ENCODE measurements at regions not wholly inside any gene's neighbourhood (a gene's known extent, or its start where the extent isn't known, plus 50 kb on each side); places are given as distances from the start of the nearest gene placed in this dataset.

GRCh38 chr18:46325895-46326294 lies 221.7 kb downstream of the HAUS1 start:
- Mint-ChIP-seq H3K27ac (no peak overlapping the region), H3K27me3 (peaks cover 3% of the 10 kb centered on the region), H3K4me3 (no peak overlapping the region), H3K9me3 (no peaks in the 10 kb centered on the region), H3K36me3 (no peaks in the 10 kb centered on the region), H3K4me1 (peaks cover 1% of the 10 kb centered on the region)
- DNase-seq, result no peak

GRCh38 chr18:46329736-46330246 lies 225.6 kb downstream of the HAUS1 start:
- no peak overlapping the region for H3K27ac Mint-ChIP-seq

GRCh38 chr18:46331316-46331715 lies 227.1 kb downstream of the HAUS1 start:
- Mint-ChIP-seq H3K4me3 (no peak overlapping the region), H3K27ac (no peak overlapping the region), H3K9me3 (no peaks in the 10 kb centered on the region), H3K4me1 (peaks cover 19% of the 10 kb centered on the region), H3K27me3 (peaks cover 44% of the 10 kb centered on the region), H3K36me3 (peaks cover 4% of the 10 kb centered on the region)
- no peak for DNase-seq

More at GRCh38 chr18:46329736-46330246, 225.6 kb downstream of the HAUS1 start:
- H3K9me3 Mint-ChIP-seq, result no peaks in the 10 kb centered on the region
- DNase-seq, result no peak
- no peak overlapping the region for H3K4me3 Mint-ChIP-seq
- H3K4me1 Mint-ChIP-seq, result peaks cover 9% of the 10 kb centered on the region
- H3K27me3 Mint-ChIP-seq, result peaks cover 29% of the 10 kb centered on the region
- peaks cover 2% of the 10 kb centered on the region for H3K36me3 Mint-ChIP-seq

GRCh38 chr18:46332286-46332801 lies 228.2 kb downstream of the HAUS1 start:
- Mint-ChIP-seq H3K27me3 (peaks cover 55% of the 10 kb centered on the region), H3K9me3 (no peaks in the 10 kb centered on the region), H3K4me1 (peaks cover 21% of the 10 kb centered on the region), H3K4me3 (no peak overlapping the region), H3K36me3 (peaks cover 4% of the 10 kb centered on the region), H3K27ac (no peak overlapping the region)
- no peak for DNase-seq

- H3K36me3 Mint-ChIP-seq, result peaks cover 4% of the 10 kb centered on the region
- peaks cover 60% of the 10 kb centered on the region for H3K27me3 Mint-ChIP-seq
- no peaks in the 10 kb centered on the region for H3K9me3 Mint-ChIP-seq
- H3K4me1 Mint-ChIP-seq, result peaks cover 22% of the 10 kb centered on the region
- no peak for DNase-seq
- H3K4me3 Mint-ChIP-seq, result peak overlapping the region; percentile 72
- H3K27ac Mint-ChIP-seq, result no peak overlapping the region
These were observed 228.7 kb downstream of the HAUS1 start for GRCh38 chr18:46332921-46333341.

GRCh38 chr18:46333431-46334135 lies 229.4 kb downstream of the HAUS1 start:
- DNase-seq, result peak; percentile 47
- H3K4me1 Mint-ChIP-seq, result peaks cover 22% of the 10 kb centered on the region
- peaks cover 4% of the 10 kb centered on the region for H3K36me3 Mint-ChIP-seq
- no peak overlapping the region for H3K27ac Mint-ChIP-seq
- peaks cover 67% of the 10 kb centered on the region for H3K27me3 Mint-ChIP-seq
- H3K4me3 Mint-ChIP-seq, result peak overlapping the region; percentile 72
- no peaks in the 10 kb centered on the region for H3K9me3 Mint-ChIP-seq

GRCh38 chr18:46334868-46335281 lies 230.7 kb downstream of the HAUS1 start:
- H3K27ac Mint-ChIP-seq, result peak overlapping the region; percentile 75
- peaks cover 4% of the 10 kb centered on the region for H3K36me3 Mint-ChIP-seq
- H3K9me3 Mint-ChIP-seq, result no peaks in the 10 kb centered on the region
- peak; percentile 18 for DNase-seq
- peaks cover 74% of the 10 kb centered on the region for H3K27me3 Mint-ChIP-seq
- peaks cover 27% of the 10 kb centered on the region for H3K4me1 Mint-ChIP-seq
- H3K4me3 Mint-ChIP-seq, result peak overlapping the region; percentile 85

GRCh38 chr18:46335534-46336101 lies 231.4 kb downstream of the HAUS1 start:
- Mint-ChIP-seq H3K4me3 (peak overlapping the region; percentile 85), H3K9me3 (no peaks in the 10 kb centered on the region), H3K36me3 (peaks cover 4% of the 10 kb centered on the region), H3K4me1 (peaks cover 27% of the 10 kb centered on the region), H3K27ac (peak overlapping the region; percentile 21), H3K27me3 (peaks cover 73% of the 10 kb centered on the region)
- DNase-seq, result no peak

- peaks cover 73% of the 10 kb centered on the region for H3K27me3 Mint-ChIP-seq
- H3K4me3 Mint-ChIP-seq, result no peak overlapping the region
- H3K4me1 Mint-ChIP-seq, result peaks cover 27% of the 10 kb centered on the region
These were observed 232.3 kb downstream of the HAUS1 start for GRCh38 chr18:46336278-46337111.

GRCh38 chr18:46337271-46337670 lies 233.1 kb downstream of the HAUS1 start:
- no peak overlapping the region for H3K27ac Mint-ChIP-seq
- H3K9me3 Mint-ChIP-seq, result no peaks in the 10 kb centered on the region
- H3K36me3 Mint-ChIP-seq, result peaks cover 4% of the 10 kb centered on the region
- peaks cover 27% of the 10 kb centered on the region for H3K4me1 Mint-ChIP-seq
- peaks cover 66% of the 10 kb centered on the region for H3K27me3 Mint-ChIP-seq
- no peak for DNase-seq
- no peak overlapping the region for H3K4me3 Mint-ChIP-seq

More at GRCh38 chr18:46336278-46337111, 232.3 kb downstream of the HAUS1 start:
- H3K9me3 Mint-ChIP-seq, result no peaks in the 10 kb centered on the region
- no peak overlapping the region for H3K27ac Mint-ChIP-seq
- DNase-seq, result no peak
- peaks cover 4% of the 10 kb centered on the region for H3K36me3 Mint-ChIP-seq

- no peak overlapping the region for H3K27ac Mint-ChIP-seq
- H3K4me1 Mint-ChIP-seq, result peaks cover 26% of the 10 kb centered on the region
These were observed 234.0 kb downstream of the HAUS1 start for GRCh38 chr18:46338205-46338604.

GRCh38 chr18:46338766-46339165 lies 234.6 kb downstream of the HAUS1 start:
- H3K4me3 Mint-ChIP-seq, result no peak overlapping the region
- peaks cover 28% of the 10 kb centered on the region for H3K4me1 Mint-ChIP-seq
- H3K27me3 Mint-ChIP-seq, result peaks cover 53% of the 10 kb centered on the region
- H3K36me3 Mint-ChIP-seq, result peaks cover 4% of the 10 kb centered on the region
- no peak for DNase-seq
- no peak overlapping the region for H3K27ac Mint-ChIP-seq
- H3K9me3 Mint-ChIP-seq, result no peaks in the 10 kb centered on the region

More at GRCh38 chr18:46338205-46338604, 234.0 kb downstream of the HAUS1 start:
- no peak for DNase-seq
- Mint-ChIP-seq H3K36me3 (peaks cover 4% of the 10 kb centered on the region), H3K4me3 (no peak overlapping the region), H3K27me3 (peaks cover 57% of the 10 kb centered on the region), H3K9me3 (no peaks in the 10 kb centered on the region)

GRCh38 chr18:46340716-46341115 lies 236.5 kb downstream of the HAUS1 start:
- peaks cover 38% of the 10 kb centered on the region for H3K27me3 Mint-ChIP-seq

GRCh38 chr18:46341986-46342525 lies 237.9 kb downstream of the HAUS1 start:
- H3K4me1 Mint-ChIP-seq, result peaks cover 28% of the 10 kb centered on the region

More at GRCh38 chr18:46340716-46341115, 236.5 kb downstream of the HAUS1 start:
- no peak overlapping the region for H3K4me3 Mint-ChIP-seq
- peaks cover 25% of the 10 kb centered on the region for H3K4me1 Mint-ChIP-seq
- no peak for DNase-seq
- H3K36me3 Mint-ChIP-seq, result no peaks in the 10 kb centered on the region
- no peak overlapping the region for H3K27ac Mint-ChIP-seq
- H3K9me3 Mint-ChIP-seq, result no peaks in the 10 kb centered on the region

More at GRCh38 chr18:46341986-46342525, 237.9 kb downstream of the HAUS1 start:
- H3K36me3 Mint-ChIP-seq, result no peaks in the 10 kb centered on the region
- H3K27me3 Mint-ChIP-seq, result peaks cover 24% of the 10 kb centered on the region
- no peak overlapping the region for H3K27ac Mint-ChIP-seq
- DNase-seq, result no peak
- H3K9me3 Mint-ChIP-seq, result no peaks in the 10 kb centered on the region
- H3K4me3 Mint-ChIP-seq, result no peak overlapping the region
